PC-3 (cell line): ENCODE measurements at regions not wholly inside any gene's neighbourhood (a gene's known extent, or its start where the extent isn't known, plus 50 kb on each side); places are given as distances from the start of the nearest gene placed in this dataset.
"Not testable (repeated sequence)": the region's sequence is repeated elsewhere in the genome, so short reads cannot be mapped to it uniquely, and the experiment has no call there.

ENCODE experiments used
- ATAC-seq: fragments of 200-7000 bp; cut with Tn5 transposase; 2 replicates; pipeline ENCODE4 v1.9.1; 2020; ENCODE audit warnings: mild to moderate bottlenecking, moderate library complexity
- BruUV-seq: library from RNA; stranded (reverse); fragments of 400-500 nt; replicated peaks from 2 replicates; lab custom pipeline; 2021; lab: Mats Ljungman, UMichigan
- CTCF ChIA-PET: fragments of 300-600 bp; sonication (Branson Sonifier 250); formaldehyde crosslinking; loops from one replicate; lab custom pipeline; 2022; ENCODE audit warnings: antibody characterized with exemption; lab: Charles Lee
- POLR2A ChIA-PET: fragments of 300-600 bp; sonication (Branson Sonifier 250); formaldehyde crosslinking; loops from one replicate; lab custom pipeline; 2022; ENCODE audit warnings: antibody characterized with exemption; ENCODE audit not compliant: unreplicated experiment; lab: Charles Lee
- DNase-seq: peaks from one replicate; pipeline ENCODE4 v3.0.0-alpha.2; 2015
- H2AFZ ChIP-seq: fragments of 300-600 bp; sonication (generic); 2 replicates; pipeline ENCODE4 v1.6.0; 2016; ENCODE audit warnings: antibody characterized with exemption, low read length
- H3F3A ChIP-seq: fragments of 300-600 bp; sonication (generic); one replicate; pipeline ENCODE4 v1.6.0; 2017; ENCODE audit warnings: antibody characterized with exemption, low read length, control low read depth, mild to moderate bottlenecking; ENCODE audit not compliant: unreplicated experiment
- H3K27ac ChIP-seq: fragments of 300-600 bp; sonication (generic); 2 replicates; pipeline ENCODE4 v1.5.1; 2016; ENCODE audit warnings: mild to moderate bottlenecking, low read length
- H3K27me3 ChIP-seq: fragments of 300-600 bp; sonication (generic); 2 replicates; pipeline ENCODE4 v1.6.1; 2016; ENCODE audit warnings: low read length, mixed read lengths
- H3K36me3 ChIP-seq: fragments of 300-600 bp; sonication (generic); 2 replicates; pipeline ENCODE4 v1.6.1; 2016; ENCODE audit warnings: low read depth, mixed run types, low read length, mixed read lengths
- H3K4me1 ChIP-seq: fragments of 300-600 bp; sonication (generic); 2 replicates; pipeline ENCODE4 v1.5.1; 2016; ENCODE audit warnings: low read length; ENCODE audit not compliant: insufficient read depth
- H3K4me2 ChIP-seq: fragments of 300-600 bp; sonication (generic); 2 replicates; pipeline ENCODE4 v1.6.0; 2016; ENCODE audit warnings: low read length
- H3K4me3 ChIP-seq: fragments of 300-600 bp; sonication (generic); 2 replicates; pipeline ENCODE4 v1.5.1; 2016; ENCODE audit warnings: mild to moderate bottlenecking, low read length, mixed read lengths
- H3K79me2 ChIP-seq: fragments of 300-600 bp; sonication (generic); 2 replicates; pipeline ENCODE4 v1.6.1; 2017; ENCODE audit warnings: low read length, mixed read lengths
- H3K9ac ChIP-seq: fragments of 300-600 bp; sonication (generic); 2 replicates; pipeline ENCODE4 v1.6.0; 2016; ENCODE audit warnings: mild to moderate bottlenecking, low read length
- H3K9me2 ChIP-seq: fragments of 300-600 bp; sonication (generic); replicated peaks from 2 replicates; pipeline ENCODE4 v1.6.1; 2016; ENCODE audit warnings: mixed run types, low read length, mixed read lengths
- H3K9me3 ChIP-seq: fragments of 300-600 bp; sonication (generic); 2 replicates; pipeline ENCODE4 v1.6.1; 2016; ENCODE audit warnings: low read length, mixed read lengths
- H4K20me1 ChIP-seq: fragments of 300-600 bp; sonication (generic); 2 replicates; pipeline ENCODE4 v1.6.1; 2016; ENCODE audit warnings: low read length, mixed read lengths
- EZH2 ChIP-seq: fragments of 300-600 bp; sonication (generic); IDR thresholded peaks from one replicate; pipeline ENCODE4 v1.6.1; 2017; ENCODE audit warnings: antibody characterized with exemption, mild to moderate bottlenecking, low read length; ENCODE audit not compliant: unreplicated experiment
- EZH2phosphoT487 ChIP-seq: fragments of 300-600 bp; sonication (generic); IDR thresholded peaks from 2 replicates; pipeline ENCODE4 v1.6.1; 2018; ENCODE audit warnings: mild to moderate bottlenecking, antibody characterized with exemption, low read length, borderline replicate concordance
- intact Hi-C: fragments of 100-400 bp; cut with micrococcal nuclease; formaldehyde crosslinking; loops from 2 replicates; pipeline ENCODE4 v1.9.0; 2023
- TF ChIP-seq, protein P1 (sequence below): fragments of 300-600 bp; sonication (generic); conservative IDR thresholded peaks from 2 replicates; pipeline ENCODE4 v1.5.1; 2017; ENCODE audit warnings: antibody characterized with exemption, low read depth, mild to moderate bottlenecking, low read length

DNA sequence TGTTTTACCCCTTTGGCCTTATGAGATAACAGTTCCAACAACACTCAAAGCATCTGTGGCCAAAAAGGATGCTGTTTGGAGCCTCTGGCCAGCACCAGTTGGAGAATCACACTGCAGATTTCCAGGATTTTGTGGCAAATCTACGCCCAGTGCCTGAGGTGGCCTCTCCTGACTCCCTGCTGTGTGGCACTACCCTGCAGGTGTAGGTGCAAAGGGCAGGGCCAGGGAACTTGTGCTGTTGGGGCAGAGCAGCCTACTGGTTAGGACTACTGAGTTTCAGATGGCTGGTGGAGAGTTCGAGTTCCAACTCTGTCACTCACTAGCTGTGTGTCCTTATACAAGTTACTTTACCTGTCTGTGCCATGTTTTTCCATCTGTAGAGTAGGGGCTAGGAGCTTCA lies 170.5 kb downstream of the PTPRU start:
- TF ChIP-seq, protein P1, sequence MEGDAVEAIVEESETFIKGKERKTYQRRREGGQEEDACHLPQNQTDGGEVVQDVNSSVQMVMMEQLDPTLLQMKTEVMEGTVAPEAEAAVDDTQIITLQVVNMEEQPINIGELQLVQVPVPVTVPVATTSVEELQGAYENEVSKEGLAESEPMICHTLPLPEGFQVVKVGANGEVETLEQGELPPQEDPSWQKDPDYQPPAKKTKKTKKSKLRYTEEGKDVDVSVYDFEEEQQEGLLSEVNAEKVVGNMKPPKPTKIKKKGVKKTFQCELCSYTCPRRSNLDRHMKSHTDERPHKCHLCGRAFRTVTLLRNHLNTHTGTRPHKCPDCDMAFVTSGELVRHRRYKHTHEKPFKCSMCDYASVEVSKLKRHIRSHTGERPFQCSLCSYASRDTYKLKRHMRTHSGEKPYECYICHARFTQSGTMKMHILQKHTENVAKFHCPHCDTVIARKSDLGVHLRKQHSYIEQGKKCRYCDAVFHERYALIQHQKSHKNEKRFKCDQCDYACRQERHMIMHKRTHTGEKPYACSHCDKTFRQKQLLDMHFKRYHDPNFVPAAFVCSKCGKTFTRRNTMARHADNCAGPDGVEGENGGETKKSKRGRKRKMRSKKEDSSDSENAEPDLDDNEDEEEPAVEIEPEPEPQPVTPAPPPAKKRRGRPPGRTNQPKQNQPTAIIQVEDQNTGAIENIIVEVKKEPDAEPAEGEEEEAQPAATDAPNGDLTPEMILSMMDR, result no peak
- TF ChIP-seq EZH2, result no peak
- no peak for DNase-seq
- no peak overlapping the region for H3K27ac ChIP-seq
- no peak for ATAC-seq
- H2AFZ ChIP-seq, result no peak overlapping the region
- CTCF ChIA-PET, result no interaction called here
- POLR2A ChIA-PET, result no interaction called here
- BruUV-seq, result no TSS peak
- no peaks in the 10 kb centered on the region for H4K20me1 ChIP-seq
- no peaks in the 10 kb centered on the region for H3F3A ChIP-seq
- peaks cover 4% of the 10 kb centered on the region; the same call in 1 of the 2 replicates for H3K4me1 ChIP-seq
- intact Hi-C loops, result no loop called here
- no peaks in the 10 kb centered on the region for H3K79me2 ChIP-seq
- H3K9me2 ChIP-seq, result no peaks in the 10 kb centered on the region
- H3K4me3 ChIP-seq, result no peak overlapping the region
- no peak overlapping the region for H3K9ac ChIP-seq
- H3K36me3 ChIP-seq, result no peaks in the 10 kb centered on the region
- 0 out of 2 replicates have a peak, but pooled peaks cover 12% of the 10 kb centered on the region for H3K27me3 ChIP-seq
- no peaks in the 10 kb centered on the region for H3K9me3 ChIP-seq
- H3K4me2 ChIP-seq, result no peak overlapping the region

DNA sequence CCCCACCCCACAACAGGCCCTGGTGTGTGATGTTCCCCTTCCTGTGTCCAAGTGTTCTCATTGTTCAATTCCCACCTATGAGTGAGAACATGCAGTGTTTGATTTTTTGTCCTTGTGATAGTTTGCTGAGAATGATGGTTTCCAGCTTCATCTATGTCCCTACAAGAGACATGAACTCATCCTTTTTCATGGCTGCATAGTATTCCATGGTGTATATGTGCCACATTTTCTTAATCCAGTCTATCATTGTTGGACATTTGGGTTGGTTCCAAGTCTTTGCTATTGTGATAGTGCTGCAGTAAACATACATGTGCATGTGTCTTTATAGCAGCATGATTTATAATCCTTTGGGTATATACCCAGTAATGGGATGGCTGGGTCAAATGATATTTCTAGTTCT lies 163.9 kb downstream of the PTPRU start:
- H3K79me2 ChIP-seq, BruUV-seq, H3K4me3 ChIP-seq, H3K27me3 ChIP-seq, H3K27ac ChIP-seq, H2AFZ ChIP-seq, intact Hi-C loops, H3K9me2 ChIP-seq, ATAC-seq, DNase-seq, H3K36me3 ChIP-seq, H3F3A ChIP-seq, H4K20me1 ChIP-seq, H3K9ac ChIP-seq, H3K9me3 ChIP-seq, H3K4me1 ChIP-seq, CTCF ChIA-PET, POLR2A ChIA-PET, H3K4me2 ChIP-seq: not testable (repeated sequence)

DNA sequence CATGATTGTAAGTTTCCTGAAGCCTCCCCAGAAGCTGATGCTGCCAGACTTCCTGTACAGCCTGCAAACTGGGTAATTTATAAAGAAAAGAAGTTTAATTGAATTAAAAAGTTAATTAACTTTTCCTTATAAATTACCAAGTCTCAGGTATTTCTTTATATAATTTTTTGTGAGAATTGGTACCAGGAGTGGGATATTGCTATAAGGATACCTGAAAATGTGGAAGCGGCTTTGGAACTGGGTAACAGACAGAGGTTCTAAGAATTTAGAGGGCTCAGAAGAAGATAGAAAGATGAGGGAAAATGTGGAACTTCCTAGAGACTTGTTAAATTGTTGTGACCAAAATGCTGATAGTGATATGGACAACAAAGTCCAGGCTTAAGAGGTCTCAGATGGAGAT lies 163.1 kb downstream of the PTPRU start:
- Histone ChIP-seq H3K27ac (no peak overlapping the region), H3K9me2 (no peaks in the 10 kb centered on the region), H3K4me2 (no peak overlapping the region), H3K79me2 (no peaks in the 10 kb centered on the region), H4K20me1 (no peaks in the 10 kb centered on the region), H3K4me3 (no peak overlapping the region), H3K36me3 (no peaks in the 10 kb centered on the region), H3F3A (no peaks in the 10 kb centered on the region), H2AFZ (no peak overlapping the region), H3K4me1 (no peaks in the 10 kb centered on the region), H3K9ac (no peak overlapping the region), H3K27me3 (no peaks in the 10 kb centered on the region), H3K9me3 (no peaks in the 10 kb centered on the region)
- POLR2A ChIA-PET, result no interaction called here
- TF ChIP-seq, protein P1, result no peak
- TF ChIP-seq EZH2phosphoT487, result no peak
- TF ChIP-seq EZH2, result no peak
- BruUV-seq, result no TSS peak
- no peak for DNase-seq
- ATAC-seq, result no peak
- intact Hi-C loops, result no loop called here
- CTCF ChIA-PET, result no interaction called here
